ENCODE measurements at regions not wholly inside any gene's neighbourhood (a gene's known extent, or its start where the extent isn't known, plus 50 kb on each side); places are given as distances from the start of the nearest gene placed in this dataset.

DNA sequence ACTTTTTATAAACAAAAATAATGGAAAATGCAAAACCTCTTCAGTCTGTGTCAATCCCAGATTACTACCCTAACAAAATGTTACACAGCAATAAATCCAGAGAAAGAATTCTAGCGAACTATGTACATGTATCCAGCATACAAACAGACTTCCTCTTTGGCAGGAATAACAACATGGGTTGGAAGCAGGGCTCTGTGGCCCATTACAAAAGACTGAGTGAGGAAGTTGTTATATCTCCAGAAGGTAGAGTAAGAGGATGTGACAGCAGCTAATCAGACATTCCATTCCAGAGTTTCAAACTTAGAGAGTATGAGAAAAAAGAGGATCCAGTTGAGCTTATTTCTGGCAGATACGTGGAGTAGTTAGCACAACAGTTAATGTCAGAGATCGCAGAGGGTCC is 294.0 kb upstream of the PLSCR5 start:
- TF ChIP-seq, protein P1, sequence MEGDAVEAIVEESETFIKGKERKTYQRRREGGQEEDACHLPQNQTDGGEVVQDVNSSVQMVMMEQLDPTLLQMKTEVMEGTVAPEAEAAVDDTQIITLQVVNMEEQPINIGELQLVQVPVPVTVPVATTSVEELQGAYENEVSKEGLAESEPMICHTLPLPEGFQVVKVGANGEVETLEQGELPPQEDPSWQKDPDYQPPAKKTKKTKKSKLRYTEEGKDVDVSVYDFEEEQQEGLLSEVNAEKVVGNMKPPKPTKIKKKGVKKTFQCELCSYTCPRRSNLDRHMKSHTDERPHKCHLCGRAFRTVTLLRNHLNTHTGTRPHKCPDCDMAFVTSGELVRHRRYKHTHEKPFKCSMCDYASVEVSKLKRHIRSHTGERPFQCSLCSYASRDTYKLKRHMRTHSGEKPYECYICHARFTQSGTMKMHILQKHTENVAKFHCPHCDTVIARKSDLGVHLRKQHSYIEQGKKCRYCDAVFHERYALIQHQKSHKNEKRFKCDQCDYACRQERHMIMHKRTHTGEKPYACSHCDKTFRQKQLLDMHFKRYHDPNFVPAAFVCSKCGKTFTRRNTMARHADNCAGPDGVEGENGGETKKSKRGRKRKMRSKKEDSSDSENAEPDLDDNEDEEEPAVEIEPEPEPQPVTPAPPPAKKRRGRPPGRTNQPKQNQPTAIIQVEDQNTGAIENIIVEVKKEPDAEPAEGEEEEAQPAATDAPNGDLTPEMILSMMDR (IDR thresholded peaks at IDR 0.05): no peak
- no peak for TF ChIP-seq POLR2A (IDR thresholded peaks at IDR 0.05)

Data from Peyer's patch (tissue), 4 donors.